Activated CD8-positive, alpha-beta memory T cell treated with anti-CD3 and anti-CD28 coated beads, Interleukin-2, amount 50 U/mL, for 24 hours (primary cell): ENCODE measurements at regions not wholly inside any gene's neighbourhood (a gene's known extent, or its start where the extent isn't known, plus 50 kb on each side); places are given as distances from the start of the nearest gene placed in this dataset.
A peak's percentile ranks its signal among the peaks of the same experiment; 100 is the strongest.
"Not testable (repeated sequence)": the region's sequence is repeated elsewhere in the genome, so short reads cannot be mapped to it uniquely, and the experiment has no call there.

Experiments
- DNase-seq: peaks from one replicate; pipeline ENCODE4 v3.0.0-alpha.2; 2020; ENCODE audit errors: extremely low read depth

- DNase-seq: no peak
Measured at GRCh38 chr3:170709046-170709445, 123.2 kb upstream of the SLC7A14 start.

- no peak for DNase-seq
Measured at GRCh38 chr3:170707899-170708298, 122.0 kb upstream of the SLC7A14 start.

GRCh38 chr3:170705131-170705530, 119.3 kb upstream of the SLC7A14 start:
- no peak for DNase-seq

- no peak for DNase-seq
Measured at GRCh38 chr3:170703121-170703588, 117.3 kb upstream of the SLC7A14 start.

GRCh38 chr3:170701696-170702678, 116.1 kb upstream of the SLC7A14 start:
- DNase-seq: no peak

GRCh38 chr3:170700054-170700404, 114.2 kb upstream of the SLC7A14 start:
- DNase-seq: no peak

GRCh38 chr3:170699158-170700053, 113.5 kb upstream of the SLC7A14 start:
- DNase-seq: no peak

GRCh38 chr3:170697908-170698307, 112.0 kb upstream of the SLC7A14 start:
- DNase-seq: no peak

GRCh38 chr3:170697131-170697530, 111.3 kb upstream of the SLC7A14 start:
- no peak for DNase-seq

- no peak for DNase-seq
Measured at GRCh38 chr3:170695486-170696064, 109.7 kb upstream of the SLC7A14 start.

- DNase-seq: no peak
Measured at GRCh38 chr3:170692720-170693119, 106.8 kb upstream of the SLC7A14 start.

- DNase-seq: no peak
Measured at GRCh38 chr3:170690661-170690981, 104.7 kb upstream of the SLC7A14 start.

GRCh38 chr3:170689893-170690660, 104.2 kb upstream of the SLC7A14 start:
- peak; percentile 7 for DNase-seq

GRCh38 chr3:170689296-170689829, 103.5 kb upstream of the SLC7A14 start:
- no peak for DNase-seq

GRCh38 chr3:170688222-170688621, 102.3 kb upstream of the SLC7A14 start:
- DNase-seq: not testable (repeated sequence)

GRCh38 chr3:170680593-170680992, 94.7 kb upstream of the SLC7A14 start:
- no peak for DNase-seq

GRCh38 chr3:170679190-170679589, 93.3 kb upstream of the SLC7A14 start:
- no peak for DNase-seq

- no peak for DNase-seq
Measured at GRCh38 chr3:170670504-170670903, 84.6 kb upstream of the SLC7A14 start.

- not testable (repeated sequence) for DNase-seq
Measured at GRCh38 chr3:170662986-170663385, 77.1 kb upstream of the SLC7A14 start.

- DNase-seq: no peak
Measured at GRCh38 chr3:170660139-170660538, 74.3 kb upstream of the SLC7A14 start.

GRCh38 chr3:170657312-170657711, 71.4 kb upstream of the SLC7A14 start:
- no peak for DNase-seq
